GM12878 (cell line): ENCODE measurements at regions not wholly inside any gene's neighbourhood (a gene's known extent, or its start where the extent isn't known, plus 50 kb on each side); places are given as distances from the start of the nearest gene placed in this dataset.

Experiments
- ATAC-seq: fragments of 200-7000 bp; cut with Tn5 transposase; 3 replicates; pipeline ENCODE4 v1.9.1; 2020; ENCODE audit warnings: mild to moderate bottlenecking, moderate library complexity
- BruUV-seq: library from RNA; stranded (reverse); fragments of 400-500 nt; replicated peaks from 2 replicates; lab custom pipeline; 2021; lab: Mats Ljungman, UMichigan
- CTCF ChIA-PET: fragments of 300-600 bp; sonication (Branson Sonifier 250); formaldehyde crosslinking; extraction: SDS; loops from one replicate; lab custom pipeline; 2021; ENCODE audit warnings: inconsistent platforms; lab: Yijun Ruan, JAX
- POLR2A ChIA-PET: fragments of 350-600 bp; formaldehyde crosslinking; extraction: SDS; loops from one replicate; lab custom pipeline; 2021; ENCODE audit warnings: inconsistent platforms; lab: Charles Lee
- RAD21 ChIA-PET: fragments of 300-600 bp; sonication (Branson Sonifier 250); formaldehyde crosslinking; loops from one replicate; lab custom pipeline; 2023; ENCODE audit warnings: antibody characterized with exemption; ENCODE audit not compliant: unreplicated experiment; lab: Charles Lee
- SMC1A ChIA-PET: fragments of 300-600 bp; sonication (Branson Sonifier 250); formaldehyde crosslinking; loops from one replicate; lab custom pipeline; 2023; ENCODE audit not compliant: unreplicated experiment, uncharacterized antibody; lab: Charles Lee
- DNase-seq: peaks from one replicate; pipeline ENCODE4 v3.0.0-alpha.2; 2011; ENCODE audit warnings: low read depth, low spot score
- FAIRE-seq: peaks from 3 replicates; lab custom pipeline; 2011; peaks lifted over from hg19 to GRCh38; lab: Jason Lieb, UNC
- H2AFZ ChIP-seq: 2 replicates; pipeline ENCODE4 v1.6.0; 2011; ENCODE audit warnings: low read depth, low read length, control low read depth; ENCODE audit not compliant: control insufficient read depth
- H3K27ac ChIP-seq: 2 replicates; pipeline ENCODE4 v1.5.1; 2011; ENCODE audit warnings: control low read depth; ENCODE audit not compliant: control insufficient read depth, insufficient read depth
- H3K27me3 ChIP-seq, 2 experiments: replicated peaks in 1 of 2; 2 replicates each; pipeline versions ENCODE4 v1.6.0 to v1.6.1; 2011; ENCODE audit warnings: low read length in 1 of 2; ENCODE audit not compliant: control insufficient read depth in 2 of 2, insufficient read depth in 2 of 2
- H3K36me3 ChIP-seq, 2 experiments: 2 replicates each; pipeline ENCODE4 v1.5.1; 2011; ENCODE audit warnings: low read length in 1 of 2; ENCODE audit not compliant: control insufficient read depth in 2 of 2, insufficient read depth in 2 of 2
- H3K4me1 ChIP-seq: 2 replicates; pipeline ENCODE4 v1.6.1; 2011; ENCODE audit warnings: mild to moderate bottlenecking, low read length, moderate library complexity, mixed read lengths; ENCODE audit not compliant: control insufficient read depth, insufficient read depth
- H3K4me2 ChIP-seq: 2 replicates; pipeline ENCODE4 v1.6.0; 2011; ENCODE audit warnings: control low read depth; ENCODE audit not compliant: control insufficient read depth, insufficient read depth
- H3K4me3 ChIP-seq: fragments of 200-600 bp; sonication (generic); 2 replicates; pipeline ENCODE4 v1.5.1; 2016
- H3K79me2 ChIP-seq: 2 replicates; pipeline ENCODE4 v1.6.0; 2011; ENCODE audit warnings: low read length; ENCODE audit not compliant: control insufficient read depth, insufficient read depth
- H3K9ac ChIP-seq: 2 replicates; pipeline ENCODE4 v1.8.0; 2011; ENCODE audit warnings: low read length, control low read depth, mixed read lengths; ENCODE audit not compliant: control insufficient read depth, insufficient read depth
- H3K9me3 ChIP-seq: replicated peaks from 3 replicates; pipeline ENCODE4 v1.5.1; 2011; ENCODE audit warnings: mild to moderate bottlenecking, low read length; ENCODE audit not compliant: control insufficient read depth, insufficient read depth
- H4K20me1 ChIP-seq: 2 replicates; pipeline ENCODE4 v1.6.0; 2011; ENCODE audit not compliant: control insufficient read depth, insufficient read depth
- ATF7 ChIP-seq: fragments of 450-650 bp; IDR thresholded peaks from 2 replicates; pipeline ENCODE4 v1.6.1; 2016; ENCODE audit warnings: low read depth, mild to moderate bottlenecking
- FOS ChIP-seq: IDR thresholded peaks from 3 replicates; pipeline ENCODE4 v1.6.1; 2011; ENCODE audit warnings: borderline replicate concordance; ENCODE audit not compliant: insufficient read length; ENCODE audit errors: extremely low read depth
- GABPA ChIP-seq: IDR thresholded peaks from 2 replicates; pipeline ENCODE4 v1.6.1; 2014; ENCODE audit warnings: antibody characterized with exemption, low read depth, mild to moderate bottlenecking, inconsistent platforms
- HCFC1 ChIP-seq: fragments of 150-350 bp; IDR thresholded peaks from 2 replicates; pipeline ENCODE4 v1.6.1; 2014; ENCODE audit warnings: low read length
- MEF2B ChIP-seq: fragments of 450-650 bp; IDR thresholded peaks from 2 replicates; pipeline ENCODE4 v1.6.1; 2018; ENCODE audit warnings: mild to moderate bottlenecking, moderate library complexity; ENCODE audit not compliant: partially characterized antibody, poor library complexity, severe bottlenecking
- RFX5 ChIP-seq: IDR thresholded peaks from 2 replicates; pipeline ENCODE4 v1.6.1; 2011; ENCODE audit warnings: low read depth, low read length, improper control_type of control experiment
- SREBF2 ChIP-seq: IDR thresholded peaks from 2 replicates; pipeline ENCODE4 v1.6.1; 2012; ENCODE audit warnings: mild to moderate bottlenecking, low read length
- TCF7 ChIP-seq: IDR thresholded peaks from 2 replicates; pipeline ENCODE4 v1.6.1; 2014; ENCODE audit warnings: antibody characterized with exemption, borderline replicate concordance
- WGBS: methylation state at CpG from one replicate; pipeline ENCODE4 v1.1.6; 2016; ENCODE audit warnings: low lambda C conversion rate; ENCODE audit not compliant: insufficient replicate concordance, insufficient coverage; ENCODE audit errors: missing lambda C conversion rate; 5-methylcytosine and 5-hydroxymethylcytosine counted together
- in situ Hi-C: fragments of 300-500 bp; cut with MboI; formaldehyde crosslinking; loops from 9 replicates; pipeline ENCODE4 v1.14.3; 2018; ENCODE audit warnings: mixed read lengths
- intact Hi-C: fragments of 100-400 bp; cut with micrococcal nuclease; formaldehyde crosslinking; loops from one replicate; pipeline ENCODE4 v1.14.2; 2022; ENCODE audit not compliant: unreplicated experiment
- TF ChIP-seq, protein P1 (sequence below): fragments of 450-650 bp; IDR thresholded peaks from 2 replicates; pipeline ENCODE4 v1.6.1; 2017; ENCODE audit warnings: antibody characterized with exemption, mild to moderate bottlenecking, moderate library complexity

GRCh38 chr6:21310568-21311140, 282.9 kb upstream of the SOX4 start:
- SMC1A ChIA-PET: interaction anchor here (1.7 kb wide), 1 partner anchor 278 kb away, joined by 3 read pairs; no protein-coding TSS in a partner anchor
- FAIRE-seq: no peak
- TF ChIP-seq TCF7: no peak
- no peak for TF ChIP-seq MEF2B
- ATAC-seq: no peak
- Histone ChIP-seq H3K9ac (no peak overlapping the region), H3K4me2 (no peak overlapping the region), H3K9me3 (no peaks in the 10 kb centered on the region), H4K20me1 (no peaks in the 10 kb centered on the region), H3K27ac (no peak overlapping the region), H3K4me3 (no peak overlapping the region), H3K36me3 (no peaks in the 10 kb centered on the region), H3K79me2 (no peaks in the 10 kb centered on the region), H3K4me1 (no peaks in the 10 kb centered on the region), H2AFZ (no peak overlapping the region), H3K27me3 (no peaks in the 10 kb centered on the region)
- in situ Hi-C loops (no loop called here), intact Hi-C loops (no loop called here)
- no TSS peak for BruUV-seq
- RAD21 ChIA-PET: no interaction called here
- CTCF ChIA-PET: no interaction called here
- 62% methylated on average over 13 of the region's 13 CpGs for WGBS
- POLR2A ChIA-PET: no interaction called here
- DNase-seq: no peak

DNA sequence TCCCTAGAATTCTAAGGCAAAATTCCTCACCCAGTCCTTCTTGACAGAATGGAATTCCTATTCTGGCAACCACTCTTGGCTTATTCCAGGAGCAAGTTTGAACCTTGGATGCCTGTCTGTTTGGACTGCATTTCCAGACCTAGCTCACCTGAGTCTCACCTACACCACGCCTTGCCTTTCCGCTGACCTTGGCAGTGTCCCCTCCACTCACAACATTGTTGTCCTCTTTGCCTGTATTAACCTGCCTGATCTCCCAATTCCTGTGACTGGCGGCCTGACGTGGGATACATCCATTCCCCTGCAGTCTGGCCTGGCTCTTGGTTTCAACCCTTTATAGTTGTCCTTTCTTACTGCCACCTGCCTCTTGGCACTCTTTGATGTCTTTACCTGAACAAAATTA, 281.4 kb upstream of the SOX4 start:
- WGBS: 64% methylated on average over 4 of the region's 4 CpGs
- Histone ChIP-seq H4K20me1 (no peaks in the 10 kb centered on the region), H3K4me1 (no peaks in the 10 kb centered on the region), H2AFZ (no peak overlapping the region), H3K4me2 (no peak overlapping the region), H3K27me3 (no peaks in the 10 kb centered on the region), H3K27ac (no peak overlapping the region), H3K36me3 (no peaks in the 10 kb centered on the region), H3K9ac (no peak overlapping the region), H3K4me3 (no peak overlapping the region), H3K9me3 (no peaks in the 10 kb centered on the region), H3K79me2 (no peaks in the 10 kb centered on the region)
- ChIA-PET RAD21 (no interaction called here), SMC1A (no interaction called here), CTCF (no interaction called here), POLR2A (no interaction called here)
- ATAC-seq (no peak), DNase-seq (no peak), FAIRE-seq (no peak)
- TF ChIP-seq SREBF2: no peak
- no peak for TF ChIP-seq RFX5
- TF ChIP-seq, protein P1, sequence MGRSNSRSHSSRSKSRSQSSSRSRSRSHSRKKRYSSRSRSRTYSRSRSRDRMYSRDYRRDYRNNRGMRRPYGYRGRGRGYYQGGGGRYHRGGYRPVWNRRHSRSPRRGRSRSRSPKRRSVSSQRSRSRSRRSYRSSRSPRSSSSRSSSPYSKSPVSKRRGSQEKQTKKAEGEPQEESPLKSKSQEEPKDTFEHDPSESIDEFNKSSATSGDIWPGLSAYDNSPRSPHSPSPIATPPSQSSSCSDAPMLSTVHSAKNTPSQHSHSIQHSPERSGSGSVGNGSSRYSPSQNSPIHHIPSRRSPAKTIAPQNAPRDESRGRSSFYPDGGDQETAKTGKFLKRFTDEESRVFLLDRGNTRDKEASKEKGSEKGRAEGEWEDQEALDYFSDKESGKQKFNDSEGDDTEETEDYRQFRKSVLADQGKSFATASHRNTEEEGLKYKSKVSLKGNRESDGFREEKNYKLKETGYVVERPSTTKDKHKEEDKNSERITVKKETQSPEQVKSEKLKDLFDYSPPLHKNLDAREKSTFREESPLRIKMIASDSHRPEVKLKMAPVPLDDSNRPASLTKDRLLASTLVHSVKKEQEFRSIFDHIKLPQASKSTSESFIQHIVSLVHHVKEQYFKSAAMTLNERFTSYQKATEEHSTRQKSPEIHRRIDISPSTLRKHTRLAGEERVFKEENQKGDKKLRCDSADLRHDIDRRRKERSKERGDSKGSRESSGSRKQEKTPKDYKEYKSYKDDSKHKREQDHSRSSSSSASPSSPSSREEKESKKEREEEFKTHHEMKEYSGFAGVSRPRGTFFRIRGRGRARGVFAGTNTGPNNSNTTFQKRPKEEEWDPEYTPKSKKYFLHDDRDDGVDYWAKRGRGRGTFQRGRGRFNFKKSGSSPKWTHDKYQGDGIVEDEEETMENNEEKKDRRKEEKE: no peak
- no peak for TF ChIP-seq HCFC1
- no peak for TF ChIP-seq GABPA
- no peak for TF ChIP-seq ATF7
- no peak for TF ChIP-seq FOS
- intact Hi-C loops (no loop called here), in situ Hi-C loops (no loop called here)
- BruUV-seq: no TSS peak
